Mesothelial cell of epicardium (in vitro differentiated cells): ENCODE measurements at regions not wholly inside any gene's neighbourhood (a gene's known extent, or its start where the extent isn't known, plus 50 kb on each side); places are given as distances from the start of the nearest gene placed in this dataset.

Experiments used
- DNase-seq, 2 experiments: peaks; one replicate each; pipeline ENCODE4 v3.0.0; 2021; ENCODE audit warnings: low spot score in 2 of 2; ENCODE audit not compliant: unreplicated experiment in 2 of 2
- H3K27ac Mint-ChIP-seq: 2 replicates; pipeline ENCODE4 v1.8.0; 2021; ENCODE audit warnings: mixed read lengths
- H3K27me3 Mint-ChIP-seq: 2 replicates; pipeline ENCODE4 v1.8.0; 2021; ENCODE audit warnings: low read depth, mixed read lengths
- H3K36me3 Mint-ChIP-seq: 2 replicates; pipeline ENCODE4 v1.8.0; 2021; ENCODE audit warnings: mixed read lengths
- H3K4me1 Mint-ChIP-seq: 2 replicates; pipeline ENCODE4 v1.8.0; 2021; ENCODE audit warnings: mixed read lengths
- H3K4me3 Mint-ChIP-seq: 2 replicates; pipeline ENCODE4 v1.8.0; 2021; ENCODE audit warnings: mild to moderate bottlenecking, moderate library complexity, mixed read lengths
- H3K9me3 Mint-ChIP-seq: 2 replicates; pipeline ENCODE4 v1.8.0; 2021; ENCODE audit warnings: mixed read lengths
- TF ChIP-seq, protein P1 (sequence below): fragments of 200-600 bp; sonication (generic); IDR thresholded peaks from one replicate; pipeline ENCODE4 v1.5.0; 2021; ENCODE audit warnings: antibody characterized with exemption; ENCODE audit not compliant: unreplicated experiment

DNA sequence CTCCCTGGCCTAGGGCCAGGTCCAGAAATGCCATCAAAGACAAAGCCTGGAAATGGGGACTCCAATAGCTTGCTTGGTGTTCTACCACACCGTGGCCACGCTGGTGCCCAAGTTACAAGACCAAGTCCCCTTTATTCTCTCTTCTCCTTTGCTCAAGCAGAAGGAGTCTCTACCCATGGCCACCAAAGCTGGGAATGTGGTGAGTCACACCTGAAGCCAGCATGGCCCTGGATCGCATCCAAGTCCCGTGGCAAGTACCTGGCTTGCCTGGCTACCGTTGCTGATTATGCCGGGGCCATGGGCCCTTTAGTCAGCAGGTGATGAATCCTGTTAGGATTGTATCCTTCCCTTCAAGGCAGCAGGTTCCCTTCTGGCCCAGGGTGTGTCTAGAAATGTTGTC is 260.0 kb downstream of the HAPSTR1 start:
- peaks cover 1% of the 10 kb centered on the region for H3K27me3 Mint-ChIP-seq
- H3K4me3 Mint-ChIP-seq: no peak overlapping the region
- no peaks in the 10 kb centered on the region for H3K4me1 Mint-ChIP-seq
- no peak for DNase-seq
- no peak overlapping the region for H3K27ac Mint-ChIP-seq
- no peaks in the 10 kb centered on the region for H3K36me3 Mint-ChIP-seq
- peaks cover 19% of the 10 kb centered on the region for H3K9me3 Mint-ChIP-seq
- TF ChIP-seq, protein P1, sequence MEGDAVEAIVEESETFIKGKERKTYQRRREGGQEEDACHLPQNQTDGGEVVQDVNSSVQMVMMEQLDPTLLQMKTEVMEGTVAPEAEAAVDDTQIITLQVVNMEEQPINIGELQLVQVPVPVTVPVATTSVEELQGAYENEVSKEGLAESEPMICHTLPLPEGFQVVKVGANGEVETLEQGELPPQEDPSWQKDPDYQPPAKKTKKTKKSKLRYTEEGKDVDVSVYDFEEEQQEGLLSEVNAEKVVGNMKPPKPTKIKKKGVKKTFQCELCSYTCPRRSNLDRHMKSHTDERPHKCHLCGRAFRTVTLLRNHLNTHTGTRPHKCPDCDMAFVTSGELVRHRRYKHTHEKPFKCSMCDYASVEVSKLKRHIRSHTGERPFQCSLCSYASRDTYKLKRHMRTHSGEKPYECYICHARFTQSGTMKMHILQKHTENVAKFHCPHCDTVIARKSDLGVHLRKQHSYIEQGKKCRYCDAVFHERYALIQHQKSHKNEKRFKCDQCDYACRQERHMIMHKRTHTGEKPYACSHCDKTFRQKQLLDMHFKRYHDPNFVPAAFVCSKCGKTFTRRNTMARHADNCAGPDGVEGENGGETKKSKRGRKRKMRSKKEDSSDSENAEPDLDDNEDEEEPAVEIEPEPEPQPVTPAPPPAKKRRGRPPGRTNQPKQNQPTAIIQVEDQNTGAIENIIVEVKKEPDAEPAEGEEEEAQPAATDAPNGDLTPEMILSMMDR: no peak

DNA sequence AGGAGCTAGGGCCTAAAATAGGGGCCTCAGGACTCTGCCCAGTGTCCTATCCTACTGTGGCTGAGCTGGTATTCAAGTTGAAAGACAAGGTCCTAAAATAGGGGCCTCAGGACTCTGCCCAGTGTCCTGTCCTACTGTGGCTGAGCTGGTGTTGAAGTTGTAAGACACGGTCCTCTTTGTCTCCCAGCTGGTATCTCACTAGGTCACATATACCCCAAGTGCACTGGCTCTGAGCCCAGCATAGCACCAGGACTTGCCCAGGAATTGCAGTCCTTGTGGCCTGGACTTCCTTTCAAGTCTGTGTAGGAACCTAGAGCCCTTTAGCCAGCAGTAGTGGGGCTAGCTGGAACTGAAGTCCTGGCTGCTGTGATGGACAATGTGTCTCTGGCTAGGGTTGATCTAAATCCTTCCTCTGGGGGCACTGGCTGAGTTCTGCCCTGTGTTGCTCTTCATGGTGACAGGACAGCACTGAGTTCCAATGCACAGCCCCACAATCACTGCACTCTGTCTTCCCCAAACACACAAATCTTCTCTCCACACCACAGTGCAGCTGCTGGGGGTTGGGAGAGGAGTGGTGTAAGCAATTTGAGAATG is 260.5 kb downstream of the HAPSTR1 start:
- no peak for DNase-seq
- Mint-ChIP-seq H3K9me3 (peaks cover 23% of the 10 kb centered on the region), H3K4me3 (no peak overlapping the region), H3K27me3 (peaks cover 1% of the 10 kb centered on the region), H3K36me3 (no peaks in the 10 kb centered on the region), H3K4me1 (no peaks in the 10 kb centered on the region), H3K27ac (no peak overlapping the region)
- TF ChIP-seq, protein P1: no peak

DNA sequence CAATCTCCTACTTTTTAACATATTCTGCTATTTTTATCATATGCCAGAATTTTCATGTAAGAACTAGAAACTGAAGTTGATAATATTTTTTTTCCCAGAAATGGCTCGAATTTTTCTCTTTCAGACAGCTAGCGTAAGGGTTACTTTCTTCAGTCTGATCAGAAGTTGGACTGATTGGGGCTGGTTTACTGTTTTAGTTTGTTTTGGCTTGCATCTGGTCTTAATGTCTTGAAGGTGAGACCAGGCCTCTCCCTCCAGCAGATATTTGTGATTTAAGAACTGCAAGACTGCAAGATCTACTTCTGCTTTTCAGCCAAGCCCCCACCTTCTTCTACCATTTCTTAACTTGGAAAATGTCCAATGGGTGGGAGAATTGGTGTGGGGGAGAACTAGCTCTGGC is 266.4 kb downstream of the HAPSTR1 start:
- Mint-ChIP-seq H3K4me1 (no peaks in the 10 kb centered on the region), H3K4me3 (no peak overlapping the region), H3K27me3 (peaks cover 4% of the 10 kb centered on the region), H3K36me3 (peaks cover 3% of the 10 kb centered on the region), H3K9me3 (peaks cover 32% of the 10 kb centered on the region), H3K27ac (no peak overlapping the region)
- TF ChIP-seq, protein P1: no peak
- DNase-seq: no peak

DNA sequence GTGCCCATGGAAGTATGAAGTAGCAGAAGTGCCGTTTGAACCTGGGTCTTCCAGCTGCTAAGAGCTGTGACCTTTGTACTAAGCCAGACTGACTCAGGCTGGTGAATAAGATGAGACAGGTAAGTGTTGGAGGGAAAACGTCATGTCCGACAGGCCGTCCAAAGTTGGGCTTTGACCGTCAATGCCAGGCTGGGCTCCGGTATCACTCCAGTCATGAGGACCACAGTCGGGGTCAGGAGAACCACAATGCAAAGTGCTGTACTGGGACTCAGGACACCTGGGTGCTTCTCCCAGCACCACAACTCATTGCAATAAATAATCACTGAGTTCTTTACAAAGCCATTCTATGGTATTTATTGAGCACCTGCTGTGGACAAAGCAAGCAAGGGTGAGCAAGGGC is 268.6 kb downstream of the HAPSTR1 start:
- Mint-ChIP-seq H3K27ac (no peak overlapping the region), H3K36me3 (peaks cover 3% of the 10 kb centered on the region), H3K27me3 (peaks cover 11% of the 10 kb centered on the region), H3K9me3 (peaks cover 25% of the 10 kb centered on the region), H3K4me3 (no peak overlapping the region), H3K4me1 (no peaks in the 10 kb centered on the region)
- TF ChIP-seq, protein P1: no peak
- DNase-seq: no peak

DNA sequence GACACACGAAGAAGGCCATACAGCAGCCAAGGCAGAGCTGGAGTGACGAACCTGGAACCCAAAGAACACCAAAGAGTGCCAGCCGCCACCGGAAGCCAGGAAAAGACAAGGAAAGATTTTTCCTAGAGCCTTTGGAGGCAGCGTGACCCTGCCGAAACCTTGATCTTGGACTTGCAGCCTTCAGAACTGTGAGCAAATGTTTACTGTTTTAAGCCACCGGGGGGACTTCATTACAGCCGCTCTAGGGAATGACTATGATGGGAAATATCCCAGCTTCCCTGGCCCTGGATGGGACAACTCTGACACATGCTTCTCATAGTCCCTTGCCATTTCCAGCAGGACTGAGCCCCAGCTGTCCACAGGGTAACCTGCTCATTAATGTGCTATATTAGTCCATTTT is 270.6 kb downstream of the HAPSTR1 start:
- TF ChIP-seq, protein P1: no peak
- H3K36me3 Mint-ChIP-seq: peaks cover 3% of the 10 kb centered on the region
- H3K4me3 Mint-ChIP-seq: no peak overlapping the region
- H3K27ac Mint-ChIP-seq: no peak overlapping the region
- peaks cover 23% of the 10 kb centered on the region for H3K27me3 Mint-ChIP-seq
- no peak for DNase-seq
- H3K9me3 Mint-ChIP-seq: peaks cover 8% of the 10 kb centered on the region
- no peaks in the 10 kb centered on the region for H3K4me1 Mint-ChIP-seq

DNA sequence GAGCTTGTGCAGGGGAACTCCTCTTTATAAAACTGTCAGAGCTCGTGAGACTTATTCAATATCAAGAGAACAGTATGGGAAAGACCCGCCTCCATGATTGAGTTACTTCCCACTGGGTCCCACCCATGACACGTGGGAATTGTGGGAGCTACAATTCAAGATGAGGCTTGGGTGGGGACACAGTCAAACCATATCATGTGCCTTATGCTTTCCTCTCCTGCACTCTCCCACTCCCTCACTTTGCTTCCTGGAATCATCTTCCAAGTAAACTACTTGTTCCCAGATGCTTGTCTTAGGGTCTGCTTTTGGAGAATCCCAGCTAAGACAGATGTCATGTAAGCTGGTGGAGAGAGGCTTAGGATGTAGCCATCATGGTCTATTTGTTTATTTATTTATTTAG is 271.2 kb downstream of the HAPSTR1 start:
- H3K4me3 Mint-ChIP-seq: no peak overlapping the region
- peaks cover 2% of the 10 kb centered on the region for H3K9me3 Mint-ChIP-seq
- H3K27me3 Mint-ChIP-seq: peaks cover 29% of the 10 kb centered on the region
- DNase-seq: no peak
- TF ChIP-seq, protein P1: no peak
- H3K36me3 Mint-ChIP-seq: no peaks in the 10 kb centered on the region
- H3K4me1 Mint-ChIP-seq: no peaks in the 10 kb centered on the region
- H3K27ac Mint-ChIP-seq: no peak overlapping the region
